Activated naive CD4-positive, alpha-beta T cell treated with anti-CD3 and anti-CD28 coated beads, Interleukin-2, amount 50 U/mL, for 72 hours (primary cell): ENCODE measurements at regions not wholly inside any gene's neighbourhood (a gene's known extent, or its start where the extent isn't known, plus 50 kb on each side); places are given as distances from the start of the nearest gene placed in this dataset.

Experiments used
- ATAC-seq, 2 donors: fragments of 150-1000 bp; cut with Tn5 transposase; 2 replicates each; pipeline ENCODE4 v1.10.0; 2021; ENCODE audit warnings: mild to moderate bottlenecking in 2 of 2, moderate library complexity in 2 of 2
- DNase-seq, 2 donors: peaks; one replicate each; pipeline ENCODE4 v3.0.0; 2021 to 2022; ENCODE audit warnings: low spot score in 2 of 2
- H3K27ac Mint-ChIP-seq, 2 donors: one replicate each; pipeline ENCODE4 v1.8.0; 2022; ENCODE audit warnings: mild to moderate bottlenecking in 2 of 2, mixed read lengths in 2 of 2
- H3K36me3 Mint-ChIP-seq, 2 donors: one replicate each; pipeline ENCODE4 v1.8.0; 2022; ENCODE audit warnings: mixed read lengths in 2 of 2
- H3K9me3 Mint-ChIP-seq, 2 donors: one replicate each; pipeline ENCODE4 v1.8.0; 2022; ENCODE audit warnings: mixed read lengths in 2 of 2

DNA sequence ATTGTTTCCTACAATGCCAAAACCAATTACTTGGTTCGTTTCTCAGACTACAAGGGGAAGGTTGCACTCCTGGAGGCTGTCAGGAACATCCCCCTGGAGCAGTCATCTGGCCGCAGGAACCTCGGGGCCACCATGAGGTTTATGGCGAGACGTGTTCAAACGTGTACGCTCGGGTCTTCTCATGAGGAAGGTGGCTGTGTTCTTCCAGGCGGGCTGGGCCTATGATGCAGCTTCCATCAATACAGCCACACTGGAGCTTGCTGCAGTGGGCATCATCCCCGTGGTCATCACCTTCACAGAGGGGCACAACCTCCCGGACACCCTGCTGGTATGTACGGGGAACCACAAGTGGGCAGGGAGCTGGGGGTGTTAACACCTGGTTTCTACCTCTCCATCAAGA is 94.5 kb upstream of the COL6A5 start:
- no peaks in the 10 kb centered on the region for H3K36me3 Mint-ChIP-seq
- DNase-seq: no peak
- no peak for ATAC-seq
- H3K9me3 Mint-ChIP-seq: no peaks in the 10 kb centered on the region
- no peak overlapping the region for H3K27ac Mint-ChIP-seq

DNA sequence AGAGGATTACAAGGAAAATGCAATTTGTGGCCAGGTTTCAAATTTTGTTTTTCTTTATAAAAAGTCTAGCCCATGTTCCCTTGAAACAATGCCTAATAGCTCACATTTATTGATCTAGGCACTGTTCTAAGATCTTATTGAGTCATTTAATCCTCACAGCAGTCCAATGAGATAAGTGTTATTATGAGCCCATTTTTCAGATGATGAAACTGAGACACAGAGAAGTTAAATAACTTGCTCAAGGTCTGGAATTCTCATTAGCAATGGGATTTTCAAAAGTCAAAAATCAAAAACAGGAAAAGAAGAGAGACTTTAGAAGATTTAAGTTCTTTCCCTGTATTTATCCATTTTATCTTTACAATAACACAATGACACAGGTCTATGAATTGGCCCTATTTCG is 90.0 kb upstream of the COL6A5 start:
- no peak for DNase-seq
- ATAC-seq: no peak
- Mint-ChIP-seq H3K36me3 (no peaks in the 10 kb centered on the region), H3K9me3 (no peaks in the 10 kb centered on the region), H3K27ac (no peak overlapping the region)

DNA sequence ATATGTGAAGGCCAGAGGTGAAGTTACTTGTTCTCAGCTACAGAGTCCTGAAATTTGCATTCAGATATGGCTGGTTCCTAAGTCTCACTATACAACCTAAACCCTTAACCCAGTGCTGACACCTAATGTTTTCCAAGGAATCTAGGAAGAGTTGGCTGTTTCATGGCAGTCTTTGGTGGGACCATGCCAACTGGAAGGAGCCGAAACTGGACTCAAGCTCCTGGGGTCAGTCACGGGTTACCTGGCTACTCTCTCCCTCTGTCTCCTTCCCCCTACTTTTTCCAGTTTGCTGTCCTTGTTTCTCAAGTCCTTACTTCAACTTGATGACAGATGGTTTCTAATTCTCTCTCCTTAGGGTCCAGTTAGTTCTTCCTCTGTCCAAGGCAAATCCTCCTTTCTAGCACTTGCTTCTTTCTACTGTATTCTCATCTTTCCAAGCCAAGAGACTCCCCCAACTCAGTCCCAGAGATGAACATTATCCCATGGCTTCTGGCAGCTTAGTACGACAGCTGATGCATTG is 88.6 kb upstream of the COL6A5 start:
- H3K36me3 Mint-ChIP-seq: no peaks in the 10 kb centered on the region
- ATAC-seq (no peak), DNase-seq (no peak)
- no peak overlapping the region for H3K27ac Mint-ChIP-seq
- H3K9me3 Mint-ChIP-seq: no peaks in the 10 kb centered on the region

GRCh38 chr3:130258532-130258952 is 86.9 kb upstream of the COL6A5 start:
- DNase-seq (no peak), ATAC-seq (no peak)
- Mint-ChIP-seq H3K9me3 (no peaks in the 10 kb centered on the region), H3K27ac (no peak overlapping the region), H3K36me3 (no peaks in the 10 kb centered on the region)

DNA sequence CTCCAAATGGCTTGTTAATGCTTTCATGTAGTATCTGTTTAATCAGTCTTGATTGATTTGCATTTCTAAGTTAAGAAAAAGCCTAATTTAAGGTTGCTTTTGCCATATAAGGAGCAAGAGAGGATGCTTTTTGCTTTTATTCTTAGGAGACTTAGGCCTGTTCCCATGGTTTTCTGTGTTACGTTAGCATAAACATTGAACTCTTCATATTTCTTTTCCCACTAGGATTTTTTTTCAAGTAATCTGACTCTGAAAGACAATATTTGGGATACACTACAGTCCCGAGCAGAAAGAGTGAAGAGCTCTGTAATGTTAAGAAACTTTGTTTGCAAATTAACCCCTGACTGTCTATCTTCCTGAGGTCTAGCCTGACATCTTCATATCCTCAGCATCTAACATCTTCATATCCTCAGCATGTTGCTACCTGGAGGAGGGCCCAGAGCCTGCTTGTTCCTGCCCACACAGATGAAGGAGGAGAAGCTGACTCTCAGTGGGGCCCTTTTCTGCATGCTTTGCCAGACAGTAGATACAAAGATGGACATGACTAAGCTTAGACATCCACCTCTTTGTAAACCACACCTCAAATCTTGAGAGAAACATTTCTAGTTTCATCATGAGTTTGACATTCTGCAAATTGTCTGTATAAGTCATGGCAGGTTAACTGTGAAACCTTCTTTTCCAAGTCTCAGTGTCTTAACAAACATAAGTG is 86.2 kb upstream of the COL6A5 start:
- Mint-ChIP-seq H3K27ac (no peak overlapping the region), H3K36me3 (no peaks in the 10 kb centered on the region), H3K9me3 (no peaks in the 10 kb centered on the region)
- no peak for DNase-seq
- ATAC-seq: peak in 1 of 2 donors; percentile 87

DNA sequence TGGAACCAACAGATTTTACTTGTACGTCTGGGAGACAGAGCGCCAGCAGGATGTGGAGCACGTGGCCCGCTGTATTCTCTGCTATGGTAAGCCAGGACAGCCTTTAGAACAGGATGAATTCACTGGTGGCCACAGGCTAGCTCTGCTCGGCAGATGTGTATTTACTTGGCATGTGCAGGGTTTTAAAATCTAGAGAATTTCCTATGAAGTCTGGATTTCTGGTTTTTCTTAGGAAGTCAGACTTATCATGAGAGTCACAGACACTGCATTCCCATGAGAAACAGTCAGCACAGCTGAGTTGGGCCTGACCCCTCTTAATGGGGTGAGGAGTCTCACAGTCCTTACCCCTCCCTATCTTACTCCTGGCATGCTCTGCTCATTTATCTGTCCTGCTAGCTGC is 84.6 kb upstream of the COL6A5 start:
- no peak for DNase-seq
- ATAC-seq: no peak
- no peaks in the 10 kb centered on the region for H3K36me3 Mint-ChIP-seq
- H3K9me3 Mint-ChIP-seq: no peaks in the 10 kb centered on the region
- no peak overlapping the region for H3K27ac Mint-ChIP-seq

- ATAC-seq: no peak
- H3K27ac Mint-ChIP-seq: no peak overlapping the region
- no peak for DNase-seq
- H3K9me3 Mint-ChIP-seq: no peaks in the 10 kb centered on the region
- no peaks in the 10 kb centered on the region for H3K36me3 Mint-ChIP-seq
These were observed 81.8 kb upstream of the COL6A5 start for GRCh38 chr3:130263708-130264107.

DNA sequence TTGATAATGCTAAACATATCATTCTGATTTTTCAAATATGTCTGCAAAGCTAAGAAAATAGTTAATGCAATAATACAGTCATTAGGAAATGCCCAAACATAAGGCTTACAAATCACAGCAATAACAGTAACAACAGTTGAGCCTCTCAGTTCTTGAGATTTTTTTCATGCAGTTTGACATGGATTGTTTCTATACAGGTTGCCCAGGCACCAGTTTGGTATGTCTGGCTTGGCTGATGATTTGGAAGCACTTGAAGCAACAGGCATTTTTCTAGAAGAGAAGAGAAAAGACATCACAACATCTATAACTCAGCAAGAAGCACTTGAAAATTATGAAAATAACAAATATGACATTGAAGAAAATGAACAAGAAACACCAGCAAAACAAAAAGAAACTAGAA is 78.7 kb upstream of the COL6A5 start:
- Mint-ChIP-seq H3K9me3 (no peaks in the 10 kb centered on the region), H3K27ac (no peak overlapping the region)

DNA sequence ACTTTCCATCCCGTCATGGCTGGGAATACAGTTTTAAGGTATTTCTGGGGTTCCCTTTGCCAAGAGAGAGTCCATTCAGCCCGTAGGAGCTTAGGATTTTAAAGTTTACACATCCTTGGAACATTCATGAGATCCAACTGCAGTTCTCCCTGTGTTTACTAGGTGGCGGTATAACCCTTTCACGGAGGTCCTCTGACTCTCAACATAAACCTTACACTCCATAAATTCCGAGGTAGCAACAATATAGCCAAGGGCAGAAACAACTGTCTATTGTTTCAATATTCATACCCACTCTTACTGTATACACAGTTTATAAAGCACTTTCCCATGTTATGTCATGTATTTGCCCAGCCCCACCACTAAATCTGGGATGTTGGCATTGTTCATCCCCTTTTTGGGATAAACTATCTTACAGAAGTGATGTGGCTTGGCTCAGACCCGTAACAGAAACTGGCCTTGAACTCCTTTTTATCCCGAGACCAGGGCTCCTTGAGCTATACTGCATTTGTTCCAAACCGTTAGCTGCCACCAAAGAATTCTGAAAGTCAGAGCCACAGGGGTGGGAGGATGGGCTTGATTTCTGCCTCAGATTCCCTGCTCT is 69.2 kb upstream of the COL6A5 start:
- H3K27ac Mint-ChIP-seq: no peak overlapping the region
- ATAC-seq (peak in 1 of 2 donors; percentile 53), DNase-seq (no peak)
- no peaks in the 10 kb centered on the region for H3K9me3 Mint-ChIP-seq
- no peaks in the 10 kb centered on the region for H3K36me3 Mint-ChIP-seq

More for the DNA sequence above, 78.7 kb upstream of the COL6A5 start:
- DNase-seq (no peak), ATAC-seq (no peak)
- no peaks in the 10 kb centered on the region for H3K36me3 Mint-ChIP-seq

DNA sequence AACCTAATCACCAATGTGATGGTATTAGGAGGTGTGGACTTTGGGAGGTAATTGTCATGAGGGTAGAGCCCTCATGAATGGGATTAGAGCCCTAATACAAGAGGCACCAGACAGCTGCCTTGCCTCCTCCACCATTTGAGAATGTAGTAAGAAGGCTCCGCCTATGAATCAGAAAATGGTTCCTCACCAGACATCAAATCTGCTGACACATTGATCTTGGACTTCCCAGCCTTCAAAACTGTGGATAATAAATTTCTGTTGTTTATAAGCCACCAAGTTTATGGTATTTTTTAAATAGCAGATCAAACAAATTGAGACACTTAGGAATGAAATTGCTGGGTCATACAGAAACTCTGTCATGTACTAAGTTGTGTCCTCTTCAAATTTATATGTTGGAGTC is 56.8 kb upstream of the COL6A5 start:
- DNase-seq (no peak), ATAC-seq (no peak)
- Mint-ChIP-seq H3K27ac (no peak overlapping the region), H3K36me3 (no peaks in the 10 kb centered on the region), H3K9me3 (no peaks in the 10 kb centered on the region)

DNA sequence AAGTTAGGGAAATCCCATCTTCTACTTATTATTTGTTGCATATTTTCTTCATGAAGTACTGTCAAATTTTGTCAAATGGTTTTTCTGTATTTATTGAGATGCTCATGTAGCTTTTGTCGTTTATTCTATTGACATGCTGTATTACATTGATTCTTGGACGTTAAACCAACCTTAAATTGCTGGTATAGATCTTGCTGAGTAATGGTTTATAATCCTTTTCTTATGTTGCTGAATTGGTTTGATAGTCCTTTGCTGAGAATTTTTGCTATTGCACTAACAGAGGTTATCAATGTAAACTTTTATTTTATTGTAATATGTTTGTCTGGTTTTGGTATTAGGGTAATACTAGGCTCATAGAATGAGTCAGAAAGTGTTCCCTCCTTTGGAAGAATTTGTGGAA is 54.3 kb upstream of the COL6A5 start:
- Mint-ChIP-seq H3K36me3 (no peaks in the 10 kb centered on the region), H3K27ac (no peak overlapping the region), H3K9me3 (no peaks in the 10 kb centered on the region)
- ATAC-seq (no peak), DNase-seq (no peak)

GRCh38 chr3:130293247-130293646 is 52.2 kb upstream of the COL6A5 start:
- ATAC-seq (no peak), DNase-seq (no peak)
- Mint-ChIP-seq H3K9me3 (no peaks in the 10 kb centered on the region), H3K36me3 (no peaks in the 10 kb centered on the region), H3K27ac (no peak overlapping the region)
